ENCODE measurements at regions not wholly inside any gene's neighbourhood (a gene's known extent, or its start where the extent isn't known, plus 50 kb on each side); places are given as distances from the start of the nearest gene placed in this dataset.

DNA sequence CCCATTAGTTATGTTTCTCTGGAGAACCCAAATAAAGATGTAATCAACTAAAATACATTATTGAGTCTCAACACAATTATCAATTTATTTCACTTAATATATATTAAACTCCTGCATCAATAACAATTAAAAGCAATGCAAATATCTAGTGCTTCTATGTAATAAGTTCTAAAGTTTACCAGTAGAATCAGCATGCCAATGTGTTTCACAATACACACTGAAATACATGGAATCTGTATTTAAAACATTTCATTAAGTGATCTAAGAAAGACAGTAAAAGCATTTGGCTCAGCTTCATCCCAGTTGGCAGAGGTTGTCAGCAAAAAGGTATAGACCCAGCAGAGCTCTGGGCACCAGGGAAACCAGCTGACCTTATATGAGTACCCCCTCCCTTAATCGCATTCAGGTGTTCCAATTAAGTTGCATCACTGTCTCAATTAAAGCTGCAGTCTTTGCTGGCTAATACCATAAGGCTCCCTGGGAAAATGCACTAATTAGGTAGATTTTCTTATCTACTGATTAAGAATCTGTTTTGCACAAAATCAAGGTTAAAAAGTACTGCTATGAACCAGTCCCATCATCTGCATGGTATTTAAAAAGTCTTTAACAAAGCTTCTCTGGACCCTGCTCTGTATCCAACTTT lies 63.1 kb downstream of the NIBAN1 start:
- no peak overlapping the region for H3K4me3 ChIP-seq
- H3K36me3 ChIP-seq: no peaks in the 10 kb centered on the region
- WGBS, 2 donors: 80 to 90% methylated on average over 1 of the region's 1 CpG
- peaks cover 0 to 100% (median 80%) of the 10 kb centered on the region in 4 donors for H3K4me1 ChIP-seq
- no peak for DNase-seq
- H3K27me3 ChIP-seq: no peaks in the 10 kb centered on the region
- intact Hi-C loops (cut with DNase I): no loop called here
- H3K27ac ChIP-seq: peak overlapping the region in 3 of 4 donors; percentile 17 to 52 (median 43)
- H3K9me3 ChIP-seq: no peaks in the 10 kb centered on the region
- TF ChIP-seq, protein P1, sequence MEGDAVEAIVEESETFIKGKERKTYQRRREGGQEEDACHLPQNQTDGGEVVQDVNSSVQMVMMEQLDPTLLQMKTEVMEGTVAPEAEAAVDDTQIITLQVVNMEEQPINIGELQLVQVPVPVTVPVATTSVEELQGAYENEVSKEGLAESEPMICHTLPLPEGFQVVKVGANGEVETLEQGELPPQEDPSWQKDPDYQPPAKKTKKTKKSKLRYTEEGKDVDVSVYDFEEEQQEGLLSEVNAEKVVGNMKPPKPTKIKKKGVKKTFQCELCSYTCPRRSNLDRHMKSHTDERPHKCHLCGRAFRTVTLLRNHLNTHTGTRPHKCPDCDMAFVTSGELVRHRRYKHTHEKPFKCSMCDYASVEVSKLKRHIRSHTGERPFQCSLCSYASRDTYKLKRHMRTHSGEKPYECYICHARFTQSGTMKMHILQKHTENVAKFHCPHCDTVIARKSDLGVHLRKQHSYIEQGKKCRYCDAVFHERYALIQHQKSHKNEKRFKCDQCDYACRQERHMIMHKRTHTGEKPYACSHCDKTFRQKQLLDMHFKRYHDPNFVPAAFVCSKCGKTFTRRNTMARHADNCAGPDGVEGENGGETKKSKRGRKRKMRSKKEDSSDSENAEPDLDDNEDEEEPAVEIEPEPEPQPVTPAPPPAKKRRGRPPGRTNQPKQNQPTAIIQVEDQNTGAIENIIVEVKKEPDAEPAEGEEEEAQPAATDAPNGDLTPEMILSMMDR (IDR thresholded peaks at IDR 0.05): no peak
- TF ChIP-seq EP300 (IDR thresholded peaks at IDR 0.05) (no peak), POLR2AphosphoS5 (IDR thresholded peaks at IDR 0.05) (no peak), POLR2A (IDR thresholded peaks at IDR 0.05) (no peak)

GRCh38 chr1:184910691-184911091 lies 63.6 kb downstream of the NIBAN1 start:
- Histone ChIP-seq H3K4me3 (no peak overlapping the region), H3K36me3 (no peaks in the 10 kb centered on the region), H3K27ac (peak overlapping the region in 3 of 4 donors; percentile 17 to 52 (median 43)), H3K27me3 (no peaks in the 10 kb centered on the region), H3K9me3 (no peaks in the 10 kb centered on the region), H3K4me1 (peaks cover 0 to 100% (median 80%) of the 10 kb centered on the region in 4 donors)
- intact Hi-C loops (cut with DNase I): no loop called here
- peak; percentile 90 for DNase-seq
- TF ChIP-seq POLR2A (IDR thresholded peaks at IDR 0.05) (no peak), POLR2AphosphoS5 (IDR thresholded peaks at IDR 0.05) (peak in 3 of 4 donors; percentile 25 to 46 (median 45))
- WGBS, 2 donors: 71 to 74% methylated on average over 3 of the region's 3 CpGs

DNA sequence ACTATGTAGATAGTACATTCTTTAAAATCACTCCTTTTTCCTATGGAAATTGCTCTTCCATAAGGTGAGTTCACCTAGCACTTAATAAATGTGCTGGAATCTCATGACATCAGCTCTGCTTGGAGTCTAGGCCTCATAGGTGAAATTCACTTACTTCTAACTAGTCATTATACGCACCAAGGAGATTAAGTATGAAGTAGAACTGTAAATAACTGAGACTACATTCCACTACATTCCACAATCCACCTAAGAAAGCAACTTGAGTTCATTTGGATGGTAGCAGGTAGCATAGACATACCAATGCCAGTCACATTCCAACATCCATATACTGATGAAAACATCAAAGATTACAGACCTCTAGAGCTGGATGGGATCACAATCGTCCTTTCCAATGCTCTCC lies 64.3 kb downstream of the NIBAN1 start:
- peak overlapping the region in 3 of 4 donors; percentile 17 to 52 (median 43) for H3K27ac ChIP-seq
- WGBS, 2 donors: 89 to 90% methylated on average over 2 of the region's 2 CpGs

GRCh38 chr1:184909019-184909418 lies 65.3 kb downstream of the NIBAN1 start:
- intact Hi-C loops (cut with DNase I): no loop called here
- Histone ChIP-seq H3K4me1 (peaks cover 0 to 100% (median 78%) of the 10 kb centered on the region in 4 donors), H3K36me3 (no peaks in the 10 kb centered on the region), H3K27ac (peak overlapping the region in 3 of 4 donors; percentile 24 to 52 (median 43)), H3K27me3 (no peaks in the 10 kb centered on the region), H3K9me3 (no peaks in the 10 kb centered on the region), H3K4me3 (no peak overlapping the region)
- DNase-seq: no peak
- no peak for TF ChIP-seq POLR2A (IDR thresholded peaks at IDR 0.05)
- TF ChIP-seq POLR2AphosphoS5 (IDR thresholded peaks at IDR 0.05): no peak
- TF ChIP-seq, protein P1 (IDR thresholded peaks at IDR 0.05): no peak
- no peak for TF ChIP-seq EP300 (IDR thresholded peaks at IDR 0.05)

More for the DNA sequence above, 64.3 kb downstream of the NIBAN1 start:
- H3K36me3 ChIP-seq: no peaks in the 10 kb centered on the region
- no peak overlapping the region for H3K4me3 ChIP-seq
- H3K27me3 ChIP-seq: no peaks in the 10 kb centered on the region
- H3K4me1 ChIP-seq: peaks cover 0 to 100% (median 80%) of the 10 kb centered on the region in 4 donors
- no peaks in the 10 kb centered on the region for H3K9me3 ChIP-seq
- no peak for DNase-seq
- TF ChIP-seq EP300 (IDR thresholded peaks at IDR 0.05) (no peak), POLR2A (IDR thresholded peaks at IDR 0.05) (no peak), POLR2AphosphoS5 (IDR thresholded peaks at IDR 0.05) (no peak)
- intact Hi-C loops (cut with DNase I): no loop called here

- Histone ChIP-seq H3K4me3 (no peak overlapping the region), H3K27ac (peak overlapping the region in 3 of 4 donors; percentile 24 to 52 (median 43)), H3K9me3 (no peaks in the 10 kb centered on the region), H3K4me1 (peaks cover 0 to 100% (median 80%) of the 10 kb centered on the region in 4 donors), H3K36me3 (no peaks in the 10 kb centered on the region), H3K27me3 (no peaks in the 10 kb centered on the region)
- TF ChIP-seq POLR2AphosphoS5 (IDR thresholded peaks at IDR 0.05) (no peak), POLR2A (IDR thresholded peaks at IDR 0.05) (no peak), EP300 (IDR thresholded peaks at IDR 0.05) (no peak)
- TF ChIP-seq, protein P1 (IDR thresholded peaks at IDR 0.05): no peak
- 90 to 97% methylated on average over 2 of the region's 2 CpGs for WGBS, 2 donors
- DNase-seq: no peak
- intact Hi-C loops (cut with DNase I): no loop called here
These were observed 65.8 kb downstream of the NIBAN1 start for GRCh38 chr1:184908506-184908905.

Data from sigmoid colon (tissue), 6 donors.